GM20431 (cell line): ENCODE measurements at regions not wholly inside any gene's neighbourhood (a gene's known extent, or its start where the extent isn't known, plus 50 kb on each side); places are given as distances from the start of the nearest gene placed in this dataset.

Source experiments
- in situ Hi-C: fragments of 300-500 bp; cut with MseI, MboI; formaldehyde crosslinking; loops from one replicate; pipeline ENCODE4 v1.15.0; 2020; ENCODE audit warnings: low sequenced_read_pairs; ENCODE audit not compliant: unreplicated experiment

DNA sequence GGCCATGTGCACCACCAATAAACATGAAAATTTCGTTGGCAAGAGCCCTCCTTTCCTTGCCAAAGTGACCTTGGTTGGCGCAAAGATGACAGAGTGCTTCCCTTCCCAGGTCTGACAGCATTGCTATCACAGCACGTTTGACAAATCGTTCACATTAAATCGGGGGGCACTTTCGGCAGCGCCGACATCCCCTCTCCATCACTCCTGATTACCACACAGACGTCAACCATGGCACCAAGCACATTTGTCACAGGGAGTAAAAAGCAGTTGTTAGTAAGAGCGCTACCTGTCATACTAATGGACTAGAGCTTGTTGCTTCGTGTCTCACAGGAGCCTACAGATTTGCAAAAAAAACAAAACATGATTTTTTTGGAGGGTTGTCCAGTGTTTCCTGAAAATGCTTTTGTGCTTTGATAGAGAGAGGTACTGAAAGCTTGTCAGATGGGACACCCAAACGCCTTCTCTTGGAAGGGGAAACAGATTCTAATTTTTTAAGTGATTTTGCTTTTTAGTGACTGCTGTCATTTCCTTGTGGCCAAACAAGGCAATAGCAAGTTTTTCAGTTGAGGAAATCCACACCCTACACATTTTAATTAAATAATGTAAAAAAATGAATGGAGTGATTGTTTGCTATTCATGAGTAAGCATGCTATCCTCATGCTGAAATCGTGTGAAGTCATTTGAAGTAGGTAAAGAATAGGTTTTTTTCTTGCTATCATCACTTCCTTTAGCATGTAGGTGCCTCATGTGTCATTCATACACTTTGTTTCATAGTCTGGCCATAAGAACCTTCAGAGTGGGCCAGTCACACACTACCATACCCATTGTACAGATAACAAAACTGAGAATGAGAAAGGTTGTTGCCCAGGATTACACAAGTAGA, 682.8 kb upstream of the WWC1 start:
- in situ Hi-C loops: no loop called here

DNA sequence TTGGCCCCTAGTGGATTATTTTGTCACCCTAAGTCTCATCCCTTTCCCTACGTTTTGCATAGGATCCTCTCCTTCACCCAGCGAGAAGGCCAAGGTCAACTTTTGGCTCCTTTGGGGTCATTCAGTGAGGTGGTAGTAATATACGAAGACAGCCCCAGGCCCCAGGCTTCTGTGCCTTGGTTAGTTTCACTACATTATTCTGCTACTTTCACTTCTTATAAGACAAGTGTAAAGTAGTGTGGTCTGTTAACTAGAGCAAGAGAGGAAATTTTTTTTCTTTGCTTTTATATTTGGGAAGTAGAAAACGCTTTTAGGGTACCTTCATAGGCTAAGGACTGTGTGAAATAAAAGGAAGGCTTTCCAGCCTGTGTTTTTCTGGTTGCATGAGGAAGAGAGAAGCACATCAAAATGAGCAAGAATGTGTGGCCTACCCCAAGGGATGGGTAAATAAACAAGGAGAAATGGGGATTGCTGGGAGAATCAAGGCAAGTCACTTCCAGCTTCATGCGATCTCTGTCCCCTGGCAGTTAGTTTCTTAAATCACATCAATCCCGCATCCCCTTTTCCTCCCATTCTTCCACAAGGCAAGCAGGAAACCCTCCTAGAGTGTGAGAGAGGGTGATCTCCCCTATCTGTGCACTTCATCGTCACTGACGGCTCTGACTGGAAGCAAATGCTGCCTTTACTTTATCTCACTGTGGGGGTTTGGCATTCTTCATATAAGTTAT, 677.0 kb upstream of the WWC1 start:
- in situ Hi-C loops: no loop called here

DNA sequence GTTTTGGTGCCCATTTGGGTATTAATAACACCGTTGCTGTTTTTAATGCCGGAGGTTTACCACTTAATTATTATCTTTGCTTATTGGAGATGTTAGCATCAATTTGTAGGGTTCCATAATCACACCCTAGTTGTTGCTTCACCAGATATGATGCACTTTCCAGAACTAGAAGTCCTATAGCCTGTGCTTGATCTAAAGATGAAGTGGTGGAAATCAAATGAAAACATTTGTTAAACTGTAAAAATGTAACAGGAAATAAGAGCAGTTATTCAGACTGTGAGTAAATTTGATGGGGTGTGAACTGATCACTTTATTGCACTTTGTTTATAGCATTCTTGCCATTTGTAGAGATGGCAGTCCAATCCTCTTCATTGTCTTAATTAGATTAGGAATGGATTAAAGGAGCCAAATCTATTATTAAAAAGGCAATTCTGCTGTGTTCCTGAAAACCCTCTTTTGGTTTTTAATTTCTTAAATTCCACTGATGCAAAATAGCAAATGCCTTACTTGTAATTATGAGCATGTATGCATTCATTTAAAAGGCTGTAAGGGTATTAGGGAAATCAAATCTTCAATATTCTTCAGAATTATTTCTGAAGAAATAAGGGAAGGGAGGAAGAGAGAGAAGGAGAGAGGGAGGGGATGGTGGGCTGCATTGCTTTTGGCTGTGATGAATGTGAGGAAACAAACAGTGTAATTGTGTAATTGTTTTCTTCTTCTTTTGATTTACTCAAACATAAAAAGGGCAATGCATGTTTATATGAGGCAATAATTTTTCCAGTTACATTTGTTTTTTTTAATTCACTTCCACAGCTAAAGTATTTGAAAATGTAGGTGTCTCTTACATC, 675.2 kb upstream of the WWC1 start:
- in situ Hi-C loops: no loop called here

DNA sequence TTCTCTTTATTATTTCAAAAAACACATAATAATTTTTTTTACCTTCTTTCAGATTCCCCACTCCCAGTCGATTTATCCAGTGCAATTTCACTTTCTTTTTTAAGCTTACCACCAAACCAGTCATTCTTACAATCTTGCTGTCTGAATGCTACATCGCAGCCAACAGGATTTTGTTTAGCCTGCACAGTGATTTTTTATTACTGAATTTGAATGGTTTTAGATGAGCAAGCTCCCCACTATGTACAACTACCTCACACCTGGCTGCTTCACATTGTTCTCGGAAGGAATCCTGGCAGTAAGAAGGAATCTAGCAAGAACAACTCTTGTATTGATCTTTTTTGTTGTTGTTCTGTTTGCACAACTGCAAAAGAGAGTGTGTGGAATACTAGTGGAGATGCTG, 668.1 kb upstream of the WWC1 start:
- in situ Hi-C loops: no loop called here

DNA sequence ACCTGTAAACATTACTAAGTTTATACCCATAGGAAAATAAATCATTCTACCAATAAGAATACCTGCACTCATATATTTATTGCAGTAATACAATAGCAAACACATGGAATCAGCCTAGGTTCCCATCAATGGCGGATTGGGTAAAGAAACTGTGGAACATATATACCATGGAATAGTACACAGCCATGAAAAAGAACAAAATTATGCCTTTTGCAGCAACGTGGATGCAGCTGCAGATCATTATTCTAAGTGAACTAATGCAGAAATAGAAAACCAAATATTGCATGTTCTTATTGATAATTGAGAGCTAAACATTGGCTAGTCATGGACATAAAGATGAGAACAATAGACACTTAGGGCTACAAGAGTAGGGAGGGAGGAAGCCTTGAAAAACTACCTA, 667.4 kb upstream of the WWC1 start:
- in situ Hi-C loops: no loop called here

DNA sequence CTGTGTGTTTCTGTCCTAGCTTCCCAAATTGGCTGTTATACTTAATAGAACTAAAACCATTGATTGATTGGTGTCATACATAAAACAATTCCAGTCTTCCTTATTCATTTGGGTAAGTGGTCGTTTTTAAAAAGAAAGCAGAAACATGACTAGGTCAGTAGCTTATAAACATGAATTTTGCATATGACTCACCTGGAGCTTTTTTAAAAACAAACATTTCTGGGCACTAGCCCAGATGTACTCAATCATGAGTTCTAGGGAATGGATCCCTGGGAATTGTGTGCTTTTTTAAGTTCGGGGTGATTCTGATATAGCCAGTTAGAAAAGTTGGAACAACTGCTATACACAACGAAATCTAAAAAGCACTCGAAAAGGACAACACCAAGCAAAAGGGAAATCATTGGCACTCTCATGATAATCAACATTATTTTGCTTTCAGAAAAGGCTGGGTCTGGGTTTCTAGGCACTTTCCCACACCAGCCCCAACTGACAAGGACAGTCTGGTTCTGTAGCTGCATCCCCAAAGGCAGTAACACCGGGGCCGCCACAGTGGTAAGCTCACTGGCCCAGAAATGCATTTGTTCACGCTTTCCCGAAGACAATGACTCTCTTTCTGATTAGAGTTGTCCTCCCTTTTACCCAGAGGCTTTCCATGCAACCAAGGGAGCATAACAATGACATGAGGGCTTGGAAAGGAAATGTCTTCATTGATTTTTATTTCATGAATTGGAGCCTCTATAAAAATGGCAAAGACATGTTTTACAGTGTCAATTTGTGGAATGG, 664.9 kb upstream of the WWC1 start:
- in situ Hi-C loops: no loop called here

DNA sequence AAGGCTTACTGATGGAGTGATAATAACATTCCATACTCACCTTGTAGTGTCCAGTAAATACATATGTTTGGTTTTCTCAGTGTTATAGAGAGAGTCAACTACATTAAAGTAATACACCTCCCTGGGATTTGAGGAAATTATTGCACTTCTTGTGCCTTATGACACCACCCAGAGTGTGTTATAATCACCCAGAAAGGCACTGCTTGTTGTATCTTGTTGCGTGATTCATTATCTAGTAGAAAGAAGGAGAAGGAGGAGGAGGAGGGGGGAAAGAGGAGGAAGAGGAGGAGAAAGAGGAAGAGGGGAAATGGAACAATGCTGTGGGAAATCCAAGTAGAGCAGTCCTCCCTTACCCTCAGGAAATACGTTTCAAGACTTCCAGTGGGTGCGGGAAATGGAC, 661.8 kb upstream of the WWC1 start:
- in situ Hi-C loops: no loop called here

DNA sequence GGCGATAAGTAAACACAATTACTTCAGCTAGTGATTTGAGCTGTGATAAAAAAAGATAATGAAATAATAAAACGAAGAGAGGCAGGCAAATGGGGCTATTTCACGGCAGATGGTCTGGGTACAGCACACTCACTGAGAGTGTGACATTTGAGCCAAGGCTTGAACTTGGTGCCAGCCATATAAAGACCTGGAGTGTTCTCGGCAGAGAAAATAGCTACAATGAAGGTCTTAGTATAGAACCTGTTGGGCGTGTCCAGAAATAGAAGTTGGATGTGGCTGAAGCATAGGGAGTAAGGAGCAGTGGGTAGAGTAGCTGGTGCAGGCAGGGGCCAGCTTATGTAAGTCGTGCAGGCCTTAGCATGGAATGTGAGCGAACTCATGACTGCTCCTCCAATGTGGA, 660.3 kb upstream of the WWC1 start:
- in situ Hi-C loops: no loop called here

DNA sequence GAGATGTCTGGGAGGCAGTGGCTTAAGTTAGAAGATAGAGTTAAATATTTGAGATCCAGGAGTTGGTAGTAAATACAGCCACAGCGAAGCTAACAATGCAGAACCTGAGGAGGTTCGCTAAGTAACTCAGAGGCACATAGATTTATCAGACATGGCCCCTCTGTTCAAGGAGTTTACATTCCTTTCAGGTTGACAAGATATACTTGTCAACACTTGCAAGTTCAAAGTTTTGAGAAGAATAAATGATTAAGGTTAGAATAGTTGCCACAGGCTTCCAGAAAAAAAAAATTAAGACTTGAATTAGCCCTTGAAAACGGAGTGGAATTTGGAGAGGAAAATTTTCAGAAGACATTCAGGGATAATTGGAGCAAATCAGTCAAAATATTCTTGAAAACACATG, 658.3 kb upstream of the WWC1 start:
- in situ Hi-C loops: no loop called here

DNA sequence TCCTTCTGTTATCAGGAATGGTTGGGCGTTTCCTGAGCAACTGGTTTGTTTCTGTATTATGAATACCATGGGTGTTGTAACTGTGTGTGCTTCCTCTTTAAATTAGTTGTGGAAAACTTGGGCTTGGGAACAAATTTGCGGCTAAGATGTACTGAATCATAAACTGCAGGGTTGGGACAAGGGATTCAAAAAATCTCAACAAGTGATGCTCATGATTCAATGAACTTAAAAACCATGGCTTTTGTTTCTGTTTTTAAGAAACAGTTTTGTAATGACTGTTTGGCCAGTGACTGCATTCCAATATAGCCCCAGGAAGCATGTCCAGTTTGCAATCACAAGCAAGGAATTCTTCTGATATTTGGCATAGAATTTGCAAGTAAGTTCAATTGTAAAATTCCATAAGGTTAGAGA, 657.5 kb upstream of the WWC1 start:
- in situ Hi-C loops: no loop called here

DNA sequence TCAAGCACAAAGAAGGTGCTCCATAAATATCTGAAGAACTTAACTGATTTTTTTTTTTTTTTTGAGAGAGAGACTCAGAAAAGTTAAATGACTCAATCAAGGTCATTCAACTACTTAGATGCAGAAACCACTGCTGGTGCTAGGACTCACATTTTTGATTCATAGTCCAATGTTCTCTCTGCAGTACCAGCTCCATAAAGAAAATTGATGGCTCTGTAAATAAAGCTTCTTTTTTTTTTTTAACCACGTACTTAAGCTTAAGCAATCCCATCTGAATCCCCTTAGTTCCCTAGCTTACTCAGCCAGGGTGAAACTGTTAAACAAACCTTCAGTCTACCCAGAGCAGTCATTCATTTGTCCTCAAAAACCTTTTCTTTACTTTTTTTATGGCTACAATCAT, 657.0 kb upstream of the WWC1 start:
- in situ Hi-C loops: no loop called here

DNA sequence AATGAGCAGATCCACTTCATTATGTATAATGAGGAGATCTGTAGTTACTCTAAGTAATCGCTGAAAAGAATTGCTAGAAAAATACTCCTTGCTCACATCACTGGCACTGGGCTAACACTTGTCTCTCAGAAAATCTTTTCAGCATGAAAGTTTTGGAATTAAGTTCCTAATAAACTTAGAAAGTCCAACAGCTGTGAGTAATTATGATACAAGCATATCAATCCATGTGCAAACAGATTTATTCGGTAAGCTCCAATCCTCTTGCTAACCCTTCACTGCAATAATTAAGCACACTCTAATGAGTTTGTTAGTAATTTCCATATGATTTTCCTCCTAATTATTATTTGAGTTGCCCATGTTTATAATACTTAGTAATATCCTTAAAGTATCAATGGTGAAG, 652.6 kb upstream of the WWC1 start:
- in situ Hi-C loops: no loop called here

DNA sequence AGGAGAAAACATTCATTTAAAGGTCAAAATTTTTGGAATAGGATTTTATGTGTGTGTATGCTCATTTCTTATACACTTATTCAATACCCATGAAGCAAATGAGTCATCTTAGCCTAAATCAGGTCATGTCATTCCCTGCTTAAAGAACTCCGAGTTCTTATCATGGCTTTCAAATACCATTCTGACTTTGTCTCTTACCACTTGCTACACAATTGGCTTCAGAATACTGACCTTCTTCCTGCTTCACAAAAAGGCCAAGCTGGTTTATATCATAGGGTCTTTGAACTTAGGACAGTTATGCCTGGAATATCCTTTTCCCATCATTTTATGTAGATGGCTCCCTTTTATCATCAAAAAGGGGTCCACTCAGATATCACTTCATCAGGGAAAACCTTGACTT, 652.2 kb upstream of the WWC1 start:
- in situ Hi-C loops: no loop called here

DNA sequence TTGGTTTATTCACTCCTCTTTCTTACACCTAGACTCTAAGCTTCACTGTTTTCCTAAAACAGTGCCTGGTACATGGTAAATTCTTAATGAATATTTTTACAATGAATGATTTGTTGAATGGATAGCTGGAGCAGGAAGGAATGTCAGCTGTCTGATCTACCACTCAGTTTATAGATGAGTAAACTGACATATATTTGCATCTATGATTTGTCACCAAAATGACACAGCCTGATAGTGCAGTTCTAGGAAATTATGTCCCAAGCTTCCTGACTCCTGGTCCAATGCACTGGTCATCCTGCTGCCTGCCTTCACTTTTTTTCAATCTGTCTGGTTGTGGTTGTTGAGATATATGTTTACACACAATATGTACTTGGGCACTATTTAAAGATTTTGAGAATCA, 651.7 kb upstream of the WWC1 start:
- in situ Hi-C loops: no loop called here

DNA sequence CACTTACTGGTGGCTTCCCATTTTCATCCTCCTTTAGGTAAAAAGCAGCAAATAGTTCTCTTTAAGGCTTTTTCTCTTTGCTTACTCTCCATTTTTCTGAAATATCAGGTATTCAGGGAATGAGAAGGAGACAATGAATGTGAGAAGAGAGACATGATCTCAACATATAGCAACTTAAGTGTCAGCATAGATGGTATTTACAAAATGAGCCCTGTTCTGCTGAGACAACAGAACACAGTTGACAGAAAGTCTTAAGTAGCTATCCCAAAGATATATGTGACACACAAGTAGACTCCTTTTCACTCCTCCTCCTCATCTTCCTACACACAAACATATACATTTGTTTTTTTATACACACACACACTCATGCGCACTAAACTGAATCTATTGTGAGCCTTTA, 649.3 kb upstream of the WWC1 start:
- in situ Hi-C loops: no loop called here

DNA sequence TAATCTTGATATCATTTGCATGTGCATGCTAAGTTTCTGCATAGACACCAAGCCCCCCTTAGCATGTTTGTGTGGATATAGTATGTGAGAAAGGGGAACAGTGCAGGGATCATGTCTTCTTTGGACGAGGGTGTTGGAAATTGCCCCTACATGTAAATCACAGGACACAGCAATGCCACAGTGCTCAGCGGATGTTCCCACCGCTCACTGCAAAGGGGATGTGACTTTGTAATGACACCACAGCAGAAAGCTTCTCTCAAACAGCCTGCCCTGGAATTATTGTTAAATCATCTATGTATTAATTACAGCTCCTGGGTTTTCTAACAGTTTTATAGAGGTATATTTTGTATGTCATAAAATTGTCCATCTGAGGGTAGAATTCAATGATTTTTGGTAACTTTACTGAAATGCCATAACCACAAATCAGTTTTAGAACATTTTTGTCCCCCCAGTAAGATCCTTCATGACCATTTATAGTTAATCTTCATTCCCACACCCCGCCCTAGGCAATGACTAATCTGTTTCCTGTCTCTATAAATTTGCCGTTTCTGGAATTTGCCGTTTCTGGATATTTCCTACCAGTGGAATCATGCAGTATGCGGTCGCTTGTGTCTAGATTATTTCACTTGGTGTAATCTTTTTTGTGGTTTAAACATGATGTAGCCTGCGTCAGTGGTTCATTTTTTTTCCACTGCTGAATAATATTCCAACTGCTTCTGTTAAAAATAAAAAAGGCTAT, 648.5 kb upstream of the WWC1 start:
- in situ Hi-C loops: no loop called here

DNA sequence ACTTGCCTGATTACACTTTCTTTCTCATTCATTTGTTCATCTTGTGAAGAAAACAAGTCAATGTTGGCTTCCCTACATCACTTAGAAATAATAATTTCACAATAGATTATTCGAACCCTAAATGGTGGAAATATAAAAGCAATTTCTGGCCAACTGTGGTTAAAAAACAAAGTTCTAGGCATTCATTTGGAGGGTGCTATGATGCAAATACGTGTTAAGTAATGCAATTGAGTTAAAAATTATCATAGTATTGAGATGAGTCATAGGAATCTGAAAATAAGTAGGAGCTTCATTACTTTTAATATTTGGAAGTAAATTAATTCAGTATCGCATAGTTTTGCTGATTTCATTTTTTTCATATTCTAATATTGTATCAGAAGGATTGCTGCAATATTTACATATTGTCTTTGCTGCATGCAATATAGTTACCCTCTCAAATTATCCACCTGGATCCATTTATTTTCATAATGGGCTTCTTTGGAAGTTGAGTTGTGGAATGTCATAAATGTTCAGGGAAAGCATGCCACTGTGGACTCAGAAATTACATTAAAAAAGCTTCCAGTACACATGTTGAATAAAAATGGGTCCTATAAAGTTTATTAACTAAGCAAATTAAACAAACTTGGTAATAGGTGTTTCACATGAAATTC, 647.7 kb upstream of the WWC1 start:
- in situ Hi-C loops: no loop called here

DNA sequence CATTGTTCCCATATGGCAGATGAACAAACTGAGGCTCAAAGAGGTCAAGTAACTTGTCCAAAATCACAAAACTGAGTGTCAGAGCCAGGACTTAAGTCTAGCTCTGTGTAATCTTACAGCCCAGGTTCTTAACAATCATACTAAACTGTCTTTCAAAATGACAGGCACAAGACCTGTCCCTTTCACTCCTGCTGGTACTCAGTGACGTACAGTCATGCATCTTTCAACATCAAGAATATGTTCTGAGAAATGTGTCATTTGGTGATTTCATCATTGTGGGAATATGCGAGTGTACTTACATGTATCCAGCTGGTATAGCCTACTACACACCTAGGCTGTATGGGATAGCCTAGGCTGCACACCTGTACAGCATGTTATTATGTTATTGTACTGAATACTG, 646.8 kb upstream of the WWC1 start:
- in situ Hi-C loops: no loop called here

DNA sequence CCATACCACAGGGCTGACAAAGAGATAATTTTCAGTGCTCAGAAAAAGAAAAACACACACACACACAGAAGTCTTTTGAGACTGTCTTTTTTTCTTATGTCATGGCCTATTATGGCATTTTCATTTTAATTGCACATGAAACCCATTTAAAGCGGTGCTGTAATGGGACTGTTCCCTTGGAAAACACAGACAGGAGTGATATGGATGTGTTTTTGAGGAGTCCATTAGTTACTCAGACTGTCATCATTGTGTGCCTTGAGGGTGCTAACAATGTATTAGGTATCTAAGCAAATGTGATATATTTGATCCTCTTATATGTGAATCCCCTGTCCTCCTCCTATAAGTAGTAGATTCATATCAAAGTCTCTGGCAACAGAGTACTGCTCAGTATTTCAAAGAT, 642.0 kb upstream of the WWC1 start:
- in situ Hi-C loops: no loop called here
